ENCODE measurements at regions not wholly inside any gene's neighbourhood (a gene's known extent, or its start where the extent isn't known, plus 50 kb on each side); places are given as distances from the start of the nearest gene placed in this dataset.
"Not testable (repeated sequence)": the region's sequence is repeated elsewhere in the genome, so short reads cannot be mapped to it uniquely, and the experiment has no call there.

DNA sequence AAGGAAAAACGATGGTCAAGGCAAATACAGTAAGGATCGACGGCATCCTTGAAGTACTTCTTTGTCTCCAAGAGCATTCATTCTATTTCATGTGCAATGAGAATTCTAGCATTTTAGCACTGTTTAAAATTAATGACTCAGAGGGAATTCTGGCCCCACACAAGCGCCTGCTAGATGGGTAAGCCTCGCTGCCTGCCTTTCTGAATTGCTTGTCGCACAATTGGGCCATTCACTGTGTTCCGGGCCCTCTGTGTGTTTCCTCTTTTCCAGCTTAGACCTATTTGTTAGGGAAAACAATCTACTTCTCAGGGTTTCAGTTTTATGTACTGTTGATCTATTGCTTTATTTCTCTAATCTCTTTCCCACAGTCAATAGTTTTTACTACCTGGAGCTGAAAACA, 204.7 kb upstream of the ZNF32 start:
- no peak for DNase-seq (ENCODE audit: low spot score)

DNA sequence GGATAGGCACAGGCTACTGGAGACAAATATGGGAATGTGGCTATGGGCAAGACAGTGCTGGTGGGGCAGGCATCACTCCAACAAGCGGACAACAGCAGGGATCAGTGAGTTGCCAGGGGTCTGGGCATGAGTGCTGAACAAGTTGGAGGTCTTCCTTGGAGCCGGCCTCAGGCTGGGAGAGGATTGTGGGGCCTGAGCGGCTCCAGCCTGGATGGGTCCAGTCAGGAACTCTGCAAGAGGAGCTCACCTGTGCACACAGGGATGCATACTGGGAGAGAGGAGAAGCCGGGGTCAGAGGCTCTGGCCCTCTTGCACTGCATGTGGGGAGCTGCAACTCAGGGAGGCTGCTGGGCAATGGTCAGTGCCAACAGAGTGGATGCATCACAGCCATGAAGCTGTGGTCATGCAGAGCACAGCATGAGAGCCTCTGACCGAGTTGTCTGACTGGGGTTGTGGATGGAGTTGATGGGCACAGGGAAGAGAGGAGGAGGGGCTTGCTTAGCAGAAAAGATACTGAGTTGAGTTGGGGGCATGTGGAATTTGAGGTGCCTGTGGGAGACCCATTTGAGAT, 204.0 kb upstream of the ZNF32 start:
- no peak for DNase-seq (ENCODE audit: low spot score)

DNA sequence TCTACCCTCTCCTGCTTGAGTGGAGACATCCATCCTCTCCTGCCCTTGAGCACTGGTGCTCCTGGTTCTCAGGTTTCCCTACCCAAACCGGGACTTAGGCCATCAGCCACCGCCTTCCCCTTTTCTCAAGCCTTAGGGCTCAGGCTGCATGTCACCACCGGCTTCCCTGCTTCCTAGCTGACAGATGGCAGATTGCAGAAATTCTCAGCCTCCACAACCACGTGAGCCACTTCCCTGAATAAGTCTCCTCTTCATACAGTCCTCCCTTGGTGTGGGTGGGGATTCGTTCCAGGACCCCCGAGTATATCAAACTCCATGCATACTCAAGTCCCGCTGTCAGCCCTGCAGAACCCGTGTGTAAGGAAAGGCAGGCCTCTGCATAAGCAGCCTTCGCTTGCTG, 203.5 kb upstream of the ZNF32 start:
- no peak for DNase-seq (ENCODE audit: low spot score)

DNA sequence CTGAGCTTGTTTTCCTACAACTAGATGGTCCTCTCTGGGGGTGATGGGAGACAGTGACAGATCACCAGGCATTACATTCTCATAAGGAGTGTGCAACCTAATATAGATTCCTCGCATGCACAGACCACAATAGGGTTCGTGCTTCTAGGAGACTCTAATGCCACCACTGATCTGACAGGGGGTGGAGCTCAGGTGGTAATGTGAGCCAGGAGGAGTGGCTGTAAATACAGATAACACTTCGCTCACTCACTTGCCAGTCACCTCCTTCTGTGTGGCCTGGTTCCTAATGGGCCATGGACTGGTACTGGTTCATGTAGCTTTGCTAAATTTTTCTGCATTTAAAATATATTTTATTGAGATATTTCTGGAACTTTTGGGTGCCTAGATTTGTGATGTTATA, 202.3 kb upstream of the ZNF32 start:
- no peak for DNase-seq (ENCODE audit: low spot score)

DNA sequence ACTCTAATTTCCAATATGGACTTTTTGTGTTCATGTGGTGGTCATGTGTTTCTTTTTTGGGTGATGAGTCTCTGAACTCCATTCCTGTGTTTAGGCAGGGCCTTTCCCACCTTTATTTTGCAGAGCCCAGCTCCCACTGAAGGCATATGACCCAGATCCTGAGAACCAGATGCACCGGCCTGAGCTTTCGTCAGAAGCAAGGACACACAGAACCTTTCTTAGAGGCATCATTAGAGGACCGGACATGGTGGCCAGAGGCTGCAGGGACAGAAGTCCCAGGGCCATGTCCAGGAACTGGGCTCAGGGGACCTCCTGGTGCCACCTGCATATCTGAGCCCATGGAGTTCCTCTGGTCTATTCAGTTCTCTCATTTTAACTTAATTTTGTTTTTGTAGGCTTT, 200.9 kb upstream of the ZNF32 start:
- DNase-seq (ENCODE audit: low spot score): no peak

DNA sequence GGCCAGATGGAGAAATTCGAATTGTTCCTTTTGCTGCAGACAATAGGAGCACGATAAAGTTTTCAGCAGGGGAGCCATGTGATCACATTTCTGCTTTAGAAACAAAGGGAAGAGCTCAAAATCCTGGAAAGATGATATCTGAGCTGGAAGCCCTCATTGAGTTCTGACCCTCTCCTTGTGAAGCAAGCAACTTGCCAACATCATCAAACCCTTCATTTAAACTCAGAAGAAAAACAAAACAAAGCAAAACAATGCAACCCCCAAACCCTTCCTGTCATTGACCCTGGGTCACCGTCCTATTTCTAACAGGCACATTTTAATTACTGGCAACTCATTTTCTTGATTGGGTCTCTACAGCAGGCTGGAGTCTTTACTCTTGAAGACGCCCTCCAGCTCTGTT, 198.3 kb upstream of the ZNF32 start:
- no peak for DNase-seq (ENCODE audit: low spot score)

DNA sequence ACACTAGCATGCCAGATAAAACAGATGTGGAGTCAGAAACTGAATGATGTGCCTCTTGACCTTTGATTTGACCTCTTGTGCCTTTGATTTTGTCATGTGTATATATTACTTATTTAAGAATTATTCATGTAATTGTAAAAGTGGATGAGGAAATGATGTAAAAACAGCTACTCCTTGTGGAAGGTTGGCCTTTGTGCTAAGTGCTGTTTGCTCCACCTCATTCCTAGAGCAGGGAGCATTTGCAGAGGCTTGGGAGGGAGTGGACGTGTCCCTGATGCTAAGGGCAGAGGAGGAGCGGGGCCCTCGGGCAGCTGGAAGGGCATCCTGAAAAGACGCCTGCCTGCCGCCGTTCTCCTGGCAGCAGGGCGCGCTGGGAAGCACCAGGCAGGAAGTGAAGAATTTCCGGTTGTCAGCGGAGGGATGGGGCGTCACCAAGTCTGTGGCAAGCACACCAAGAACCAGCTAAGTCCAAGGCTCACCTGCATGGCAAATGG, 197.6 kb upstream of the ZNF32 start:
- no peak for DNase-seq (ENCODE audit: low spot score)

DNA sequence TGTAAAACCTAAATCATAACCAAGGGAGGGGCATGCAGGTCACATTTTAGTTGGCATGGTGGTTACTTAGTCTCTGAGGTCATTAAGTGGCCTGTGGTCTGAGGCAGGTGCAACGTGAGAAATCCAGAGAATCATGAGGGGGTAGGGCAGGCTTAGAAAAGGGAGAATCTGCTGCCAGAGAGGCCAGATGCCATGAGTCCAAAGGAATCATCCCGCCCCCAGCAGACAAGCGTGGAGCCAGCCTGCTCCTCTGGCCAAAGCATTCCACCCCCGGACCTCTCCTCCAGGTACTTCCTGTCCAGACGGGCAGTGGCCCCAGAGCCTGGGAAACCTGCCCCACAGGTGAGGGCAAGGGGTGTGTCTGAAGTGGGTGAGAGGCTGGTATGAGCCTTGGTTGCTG, 196.4 kb upstream of the ZNF32 start:
- no peak for DNase-seq (ENCODE audit: low spot score)

DNA sequence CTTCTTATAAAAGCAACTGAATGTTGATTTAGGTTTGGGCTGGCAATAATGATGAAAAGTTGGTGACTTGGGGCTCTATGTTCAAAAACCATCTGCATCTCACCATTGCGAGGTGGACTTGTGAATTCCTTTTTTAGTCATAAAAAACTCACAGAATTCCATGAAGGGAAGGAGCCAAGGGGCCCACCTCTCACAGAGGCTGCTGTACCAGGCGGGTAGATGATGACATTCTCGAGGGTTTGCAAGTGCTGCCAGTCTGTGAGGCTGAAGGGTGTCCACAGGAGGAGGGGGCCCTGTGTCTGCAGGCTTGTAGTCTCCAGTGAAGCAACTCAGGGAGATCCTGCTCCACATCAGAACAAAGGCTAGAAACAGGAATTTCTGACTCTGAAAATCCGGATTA, 195.5 kb upstream of the ZNF32 start:
- DNase-seq (ENCODE audit: low spot score): no peak

DNA sequence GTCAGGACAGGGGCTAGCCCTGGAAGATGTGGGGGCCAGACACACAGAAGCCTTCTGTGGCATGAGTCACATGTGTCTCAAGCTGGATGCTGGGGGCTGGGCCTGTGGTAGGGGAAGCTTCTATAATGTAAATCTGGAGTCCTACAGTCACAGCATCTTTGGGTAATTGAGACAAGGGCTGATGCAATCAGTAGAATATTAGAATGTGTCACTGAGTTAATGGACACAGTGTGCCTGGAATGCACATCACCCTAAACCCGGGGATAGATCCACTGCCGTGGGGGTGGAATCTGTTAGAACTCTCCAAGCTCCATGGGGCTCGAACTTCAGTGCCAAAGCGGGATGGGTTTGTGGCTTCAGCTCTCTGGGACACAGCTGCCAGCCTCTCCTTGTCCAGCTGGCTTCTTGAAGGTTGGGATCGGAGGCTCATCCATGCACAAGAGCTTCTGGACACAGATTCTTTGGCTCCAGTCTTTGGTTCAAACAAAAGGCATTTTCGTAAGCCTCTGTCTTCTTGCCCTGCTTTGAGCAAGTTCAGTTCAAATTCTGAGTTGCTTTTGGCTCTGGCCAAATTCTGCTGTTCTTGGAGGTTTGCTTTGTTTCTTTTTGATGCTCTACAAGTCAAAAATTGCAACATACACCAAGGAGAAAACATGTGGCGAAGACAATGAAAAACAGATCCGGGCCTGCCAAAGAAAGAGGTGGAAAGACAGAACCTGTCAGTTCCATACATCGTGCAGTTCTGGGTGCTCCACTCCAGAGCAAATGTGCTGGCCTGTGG, 194.8 kb upstream of the ZNF32 start:
- DNase-seq (ENCODE audit: low spot score): no peak

DNA sequence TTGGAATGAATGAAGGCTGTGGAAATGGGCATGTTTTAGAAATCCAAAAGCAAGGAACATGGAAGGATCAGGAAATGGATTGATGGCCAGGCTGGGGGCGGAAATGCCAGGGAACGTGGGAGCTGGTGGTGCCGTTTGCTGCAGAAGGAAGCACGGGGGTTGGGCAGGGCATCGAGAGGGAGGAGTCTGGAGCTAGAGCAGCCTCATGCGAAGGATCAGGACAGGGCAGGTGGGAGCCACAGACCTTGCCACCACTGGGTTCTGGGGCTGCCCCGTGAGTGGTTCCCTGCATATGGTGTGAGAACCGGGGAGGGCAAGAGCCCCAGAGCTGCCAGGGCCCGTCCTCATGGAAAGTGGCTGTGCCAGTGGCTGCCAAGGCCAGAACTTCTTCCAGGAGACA, 193.8 kb upstream of the ZNF32 start:
- DNase-seq (ENCODE audit: low spot score): no peak

DNA sequence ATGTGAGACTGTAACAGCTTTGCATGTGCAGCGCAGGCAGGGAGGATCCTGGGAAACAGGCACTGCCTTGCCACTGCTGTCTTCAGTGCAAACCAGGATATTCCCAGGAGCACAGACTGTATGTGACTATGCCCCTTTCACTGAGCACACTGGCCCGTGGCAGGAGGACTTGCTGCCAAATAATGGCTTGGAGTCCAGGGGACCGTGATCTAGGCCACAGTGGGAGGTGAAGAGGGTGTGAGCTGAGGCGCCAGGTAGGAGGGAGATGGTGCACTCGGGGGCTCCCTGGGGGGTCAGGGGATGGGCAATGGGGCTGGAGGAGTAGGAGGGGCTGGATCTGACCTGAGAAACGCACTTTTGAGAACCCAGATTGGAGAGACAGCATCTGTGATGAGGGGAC, 193.4 kb upstream of the ZNF32 start:
- no peak for DNase-seq (ENCODE audit: low spot score)

DNA sequence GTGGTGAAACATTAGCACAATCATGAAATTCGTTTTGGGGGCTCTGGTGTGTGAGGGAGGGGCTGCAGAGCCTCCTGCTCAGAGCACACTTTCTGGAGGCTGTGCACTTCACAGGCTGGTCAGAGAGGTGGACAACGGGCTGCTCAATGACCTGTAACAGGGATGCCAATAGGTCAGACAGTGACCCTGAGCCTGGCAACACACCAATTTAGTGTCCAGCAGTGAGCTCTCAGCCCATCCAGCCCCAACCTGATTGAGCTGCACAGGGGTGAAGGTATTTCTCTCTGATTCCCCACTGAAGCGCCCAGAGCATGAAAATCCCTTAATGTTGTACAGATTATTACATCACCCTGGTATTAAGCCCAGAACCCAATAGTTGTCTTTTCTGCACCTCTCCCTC, 191.3 kb upstream of the ZNF32 start:
- DNase-seq (ENCODE audit: low spot score): no peak

DNA sequence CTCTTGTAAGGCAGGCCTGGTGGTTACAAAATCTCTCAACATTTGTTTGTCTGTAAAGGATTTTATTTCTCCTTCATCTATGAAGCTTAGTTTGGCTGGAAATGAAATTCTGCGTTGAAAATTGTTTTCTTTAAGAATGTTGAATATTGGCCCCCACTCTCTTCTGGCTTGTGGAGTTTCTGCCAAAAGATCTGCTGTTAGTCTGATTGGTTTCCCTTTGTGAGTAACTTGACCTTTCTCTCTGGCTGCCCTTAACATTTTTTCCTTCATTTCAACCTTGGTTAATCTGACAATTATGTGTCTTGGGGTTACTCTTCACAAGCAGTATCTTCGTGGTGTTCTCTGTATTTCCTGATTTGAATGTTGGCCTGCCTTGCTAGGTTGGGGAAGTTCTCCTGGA, 186.1 kb upstream of the ZNF32 start:
- DNase-seq (ENCODE audit: low spot score): not testable (repeated sequence)

DNA sequence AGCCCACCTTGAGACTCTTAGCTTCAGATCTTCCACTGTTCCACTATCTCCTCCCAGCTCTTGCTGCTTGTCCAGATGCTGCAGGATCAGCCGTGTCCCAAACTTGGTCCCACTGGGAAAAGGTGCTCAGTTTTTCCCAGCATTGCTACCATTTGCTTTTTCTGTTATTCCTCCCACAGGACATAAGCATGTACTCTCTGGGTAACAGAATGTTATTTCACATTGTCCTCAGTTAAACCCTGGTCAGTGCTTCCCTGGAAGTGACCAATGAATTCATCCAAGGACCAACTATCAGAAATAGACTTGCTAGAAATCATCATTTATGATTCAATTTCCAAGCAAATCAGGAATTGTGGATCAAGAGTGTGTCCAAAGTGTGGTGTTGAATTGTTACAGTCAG, 179.2 kb upstream of the ZNF32 start:
- DNase-seq (ENCODE audit: low spot score): no peak

DNA sequence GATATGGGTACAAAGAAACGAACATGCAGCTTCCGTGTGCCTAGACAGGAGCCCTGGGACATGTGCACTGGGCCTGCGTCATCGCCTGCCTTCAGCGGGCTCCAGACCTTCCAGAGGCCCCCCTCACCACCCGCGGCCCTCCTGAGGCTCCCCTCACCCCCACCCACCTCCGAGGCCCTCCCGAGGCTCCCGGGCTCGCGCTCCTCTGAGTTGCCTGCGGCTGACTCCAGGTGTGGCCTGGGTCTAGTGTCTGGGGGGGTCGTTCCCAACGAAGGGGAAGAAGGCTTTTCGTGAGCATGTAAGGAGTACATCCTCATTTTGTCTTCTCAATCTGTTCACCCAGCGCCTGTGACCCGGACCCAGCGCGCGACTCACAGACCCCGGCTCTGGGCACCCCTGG, 177.3 kb upstream of the ZNF32 start:
- no peak for DNase-seq (ENCODE audit: low spot score)

DNA sequence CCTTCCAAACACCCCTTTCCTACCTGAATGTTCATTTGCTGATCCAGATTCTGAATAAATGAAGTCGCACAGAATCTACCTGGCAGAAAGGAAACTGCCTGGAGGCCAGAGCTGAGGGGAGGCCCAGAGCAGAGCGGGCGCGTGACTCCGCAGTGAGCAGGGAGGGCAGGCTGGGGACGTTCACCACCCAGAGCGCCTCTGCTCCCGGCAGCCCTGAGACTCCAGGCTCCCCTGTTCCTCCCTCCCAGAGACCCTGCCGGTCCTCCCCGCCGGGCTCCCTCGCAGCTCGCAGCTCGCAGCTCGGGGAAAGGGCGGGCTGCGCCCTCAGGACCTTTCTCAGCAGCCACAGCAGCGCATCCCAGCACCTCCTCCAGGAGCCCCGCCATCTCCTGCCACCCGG, 176.7 kb upstream of the ZNF32 start:
- DNase-seq (ENCODE audit: low spot score): no peak

DNA sequence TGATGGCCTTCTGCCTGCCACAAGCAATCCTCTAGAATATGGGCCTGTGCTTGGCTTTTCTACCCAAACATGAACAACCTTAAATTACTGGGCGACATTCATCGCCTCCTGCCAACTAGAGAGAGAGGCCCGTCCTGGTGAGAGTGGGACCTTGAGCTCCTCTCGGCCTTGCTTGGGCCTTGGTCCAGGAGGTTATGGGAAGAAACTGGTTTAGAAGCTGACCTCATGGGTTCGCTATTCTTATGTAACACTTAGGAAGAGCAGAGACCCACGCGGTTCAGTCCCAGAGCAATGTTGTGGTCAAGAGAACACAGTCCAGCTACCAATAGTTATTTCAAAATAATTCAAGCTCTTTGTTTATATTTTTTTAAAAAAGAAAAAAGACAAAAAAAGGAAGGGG, 176.3 kb upstream of the ZNF32 start:
- no peak for DNase-seq (ENCODE audit: low spot score)

DNA sequence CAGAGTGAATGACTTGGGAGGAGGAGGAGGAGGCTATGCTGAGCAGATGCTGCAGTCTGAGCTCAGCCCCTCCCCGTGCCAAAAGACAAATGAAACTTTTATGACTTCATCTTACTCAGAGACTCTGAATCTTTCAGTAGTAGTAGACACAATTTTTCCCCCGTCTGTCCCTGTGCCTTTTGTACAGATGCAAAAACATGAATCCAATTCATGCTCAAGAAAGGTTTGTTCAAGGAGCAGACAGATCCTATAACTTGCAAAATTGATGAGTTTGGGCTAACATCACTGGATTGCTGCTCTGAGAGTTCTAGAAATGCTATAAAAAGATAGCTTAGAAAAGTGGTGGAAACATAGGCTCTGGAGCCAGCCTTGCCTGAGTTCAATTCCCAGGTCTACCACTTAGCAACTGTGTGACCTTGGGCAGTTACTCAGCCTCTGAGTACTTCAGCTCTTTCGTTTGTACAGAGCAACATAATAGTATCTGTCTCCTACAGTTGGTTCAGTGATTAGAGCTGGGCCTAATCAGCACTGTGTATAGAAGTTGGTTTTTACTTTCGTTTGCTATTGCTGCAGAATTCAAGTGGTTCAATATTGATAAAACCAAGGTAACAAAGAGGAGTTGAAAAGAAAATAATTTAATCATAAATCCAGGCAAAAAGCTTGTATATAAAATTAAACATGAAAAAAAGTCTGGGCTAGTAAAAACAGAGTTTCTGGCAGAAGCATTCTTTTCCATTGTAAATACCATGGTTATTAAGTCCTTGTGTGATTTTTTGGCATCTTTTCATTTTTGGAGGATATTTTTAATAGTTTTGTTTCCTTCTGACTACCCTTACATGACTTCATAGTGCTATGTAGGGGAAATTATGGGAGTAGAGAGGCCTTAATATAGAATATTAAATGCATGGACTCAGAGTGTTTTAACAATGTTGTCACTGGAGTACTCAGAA, 174.2 kb upstream of the ZNF32 start:
- no peak for DNase-seq (ENCODE audit: low spot score)

DNA sequence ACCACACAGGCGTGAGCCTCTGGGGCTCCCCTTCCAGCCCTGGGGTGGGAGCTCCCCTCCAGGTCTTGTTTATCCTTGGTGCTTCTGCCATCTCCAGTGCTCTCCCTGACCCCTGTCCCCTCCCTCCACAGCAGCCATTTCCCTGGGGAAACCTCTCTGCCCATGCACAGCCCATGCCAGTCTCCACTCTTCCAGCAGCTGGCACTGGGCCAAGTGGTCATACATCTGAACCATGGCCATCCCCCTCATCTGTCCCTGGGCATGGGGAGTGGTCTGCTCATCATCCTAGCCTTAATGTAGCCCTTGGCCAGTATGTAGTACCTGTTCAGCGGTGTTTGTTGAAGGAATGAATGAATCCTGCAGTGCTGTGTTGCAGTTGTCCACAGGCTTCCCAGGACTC, 172.4 kb upstream of the ZNF32 start:
- DNase-seq (ENCODE audit: low spot score): no peak

DNA sequence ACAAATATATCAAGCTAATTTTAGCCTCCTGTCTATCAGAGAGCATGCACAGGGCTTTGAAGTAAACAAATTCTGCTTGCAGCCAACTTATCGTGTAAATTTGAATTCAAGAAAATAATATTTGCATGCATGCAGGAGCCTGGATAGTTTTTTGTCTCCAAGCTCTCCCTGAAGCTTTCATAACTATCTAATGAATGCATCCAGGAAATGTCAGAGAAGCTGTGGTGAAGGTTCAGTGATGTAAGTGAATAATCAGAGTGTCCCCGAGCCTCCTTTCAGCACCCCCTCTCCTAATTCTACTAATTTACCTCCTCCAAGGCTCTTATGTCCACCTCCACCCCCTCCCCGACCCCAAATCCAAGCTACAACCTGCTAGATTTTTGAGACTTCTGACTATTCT, 172.0 kb upstream of the ZNF32 start:
- DNase-seq (ENCODE audit: low spot score): no peak

DNA sequence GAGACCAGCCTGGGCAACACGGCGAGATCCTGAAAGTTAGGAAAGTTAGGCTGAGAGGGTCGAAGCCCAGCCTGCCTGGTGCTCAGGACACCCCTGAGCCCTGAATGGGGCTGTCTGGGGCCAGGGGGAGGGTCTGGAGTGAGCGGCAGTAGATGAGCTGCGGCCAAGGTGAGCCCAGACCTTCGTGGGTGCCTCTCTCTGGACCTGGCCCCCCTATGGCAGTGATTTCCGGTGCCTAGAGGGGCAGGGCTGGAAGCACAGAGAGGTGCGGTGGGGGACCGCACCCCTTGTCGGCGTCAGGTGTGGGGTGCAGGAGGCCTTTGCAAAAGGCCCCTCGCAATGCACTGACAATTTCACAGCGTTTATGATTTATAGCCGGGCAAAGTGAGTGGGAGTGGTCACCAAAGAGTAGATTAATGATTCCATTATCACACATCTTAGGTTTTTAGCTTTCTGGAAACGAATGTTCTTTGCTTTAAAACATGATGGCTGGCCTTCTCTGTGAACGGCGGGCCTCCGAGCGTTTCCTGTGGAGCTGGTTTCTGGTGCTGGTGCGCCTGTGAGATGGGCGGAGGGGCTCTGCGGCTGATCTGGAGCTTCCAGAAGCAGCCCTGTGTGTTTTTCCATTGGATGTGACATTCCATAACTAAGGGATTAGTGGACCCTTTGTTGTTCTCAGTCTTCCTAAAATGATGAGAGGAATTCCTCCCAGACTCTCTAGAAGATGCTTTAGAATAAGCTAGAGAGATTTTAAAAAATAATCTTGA, 171.0 kb upstream of the ZNF32 start:
- no peak for DNase-seq (ENCODE audit: low spot score)

All from iPS-NIHi11 (cell line).